ENCODE measurements at regions not wholly inside any gene's neighbourhood (a gene's known extent, or its start where the extent isn't known, plus 50 kb on each side); places are given as distances from the start of the nearest gene placed in this dataset.

DNA sequence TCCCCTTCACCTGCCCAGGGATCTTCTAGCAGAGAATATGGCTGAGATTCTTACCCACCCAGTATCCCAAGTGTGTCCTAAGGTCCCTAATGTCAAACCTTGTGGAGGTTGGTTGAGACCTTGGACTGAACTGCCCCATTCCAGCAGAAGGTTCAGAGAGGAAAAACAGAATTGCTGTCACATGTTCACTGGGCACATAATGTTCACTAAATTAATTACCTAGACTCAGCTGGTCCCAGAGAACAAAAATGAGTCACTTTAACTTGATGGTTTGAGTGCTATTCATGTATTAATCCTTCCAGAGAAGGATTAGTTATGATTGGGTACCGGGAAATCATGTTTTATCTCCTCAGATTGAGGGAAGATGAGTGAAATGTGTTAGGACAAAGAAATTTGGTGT, 171.3 kb upstream of the GADL1 start:
- Histone ChIP-seq H3K9me3 (ENCODE audit: control insufficient read depth in 1 of 2, insufficient read depth in 1 of 2, low read depth in 1 of 2, low read length in 2 of 2) (no peaks in the 10 kb centered on the region), H3K9ac (ENCODE audit: low read length) (no peak overlapping the region), H3K4me3 (replicated peaks in 1 of 2; ENCODE audit: low read depth in 1 of 2, low read length in 2 of 2) (no peak overlapping the region), H3K4me2 (ENCODE audit: low read length) (no peak overlapping the region), H3K9me2 (ENCODE audit: insufficient read depth) (no peaks in the 10 kb centered on the region), H3K27ac (ENCODE audit: low read depth, low read length) (no peak overlapping the region), H2AFZ (ENCODE audit: low read depth, low read length, poor library complexity, severe bottlenecking) (no peak overlapping the region), H4K20me1 (ENCODE audit: insufficient read depth) (no peaks in the 10 kb centered on the region), H3K27me3 (ENCODE audit: insufficient read depth, low read length) (no peaks in the 10 kb centered on the region), H3K4me1 (ENCODE audit: control insufficient read depth in 1 of 2, insufficient read depth in 2 of 2, low read length in 2 of 2) (no peaks in the 10 kb centered on the region), H3K36me3 (ENCODE audit: control insufficient read depth in 1 of 2, insufficient read depth in 2 of 2, low read length in 2 of 2) (no peaks in the 10 kb centered on the region), H3K79me2 (ENCODE audit: insufficient read depth, low read length) (no peaks in the 10 kb centered on the region)
- BruUV-seq (replicated peaks), result no TSS peak
- ChIA-PET CTCF (no interaction called here), RAD21 (ENCODE audit: low non-redundant PET in 1 of 2, low total read pairs in 2 of 2, uncharacterized antibody in 2 of 2, unreplicated experiment in 2 of 2) (no interaction called here), POLR2A (no interaction called here)
- ATAC-seq (no peak), DNase-seq (ENCODE audit: low read depth, low spot score) (no peak)
- intact Hi-C loops (cut with micrococcal nuclease), result no loop called here
- TF ChIP-seq, protein P1, sequence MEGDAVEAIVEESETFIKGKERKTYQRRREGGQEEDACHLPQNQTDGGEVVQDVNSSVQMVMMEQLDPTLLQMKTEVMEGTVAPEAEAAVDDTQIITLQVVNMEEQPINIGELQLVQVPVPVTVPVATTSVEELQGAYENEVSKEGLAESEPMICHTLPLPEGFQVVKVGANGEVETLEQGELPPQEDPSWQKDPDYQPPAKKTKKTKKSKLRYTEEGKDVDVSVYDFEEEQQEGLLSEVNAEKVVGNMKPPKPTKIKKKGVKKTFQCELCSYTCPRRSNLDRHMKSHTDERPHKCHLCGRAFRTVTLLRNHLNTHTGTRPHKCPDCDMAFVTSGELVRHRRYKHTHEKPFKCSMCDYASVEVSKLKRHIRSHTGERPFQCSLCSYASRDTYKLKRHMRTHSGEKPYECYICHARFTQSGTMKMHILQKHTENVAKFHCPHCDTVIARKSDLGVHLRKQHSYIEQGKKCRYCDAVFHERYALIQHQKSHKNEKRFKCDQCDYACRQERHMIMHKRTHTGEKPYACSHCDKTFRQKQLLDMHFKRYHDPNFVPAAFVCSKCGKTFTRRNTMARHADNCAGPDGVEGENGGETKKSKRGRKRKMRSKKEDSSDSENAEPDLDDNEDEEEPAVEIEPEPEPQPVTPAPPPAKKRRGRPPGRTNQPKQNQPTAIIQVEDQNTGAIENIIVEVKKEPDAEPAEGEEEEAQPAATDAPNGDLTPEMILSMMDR (IDR thresholded peaks at IDR 0.05 in 2 of 3, conservative IDR thresholded peaks at IDR 0.05 in 1 of 3; ENCODE audit: borderline replicate concordance in 1 of 3, insufficient read depth in 1 of 3, low read depth in 2 of 3, low read length in 2 of 3), result no peak
- TF ChIP-seq RAD21 (IDR thresholded peaks at IDR 0.05; ENCODE audit: low read depth) (no peak), ELF1 (IDR thresholded peaks at IDR 0.05; ENCODE audit: borderline replicate concordance, low read depth) (no peak), EGR1 (IDR thresholded peaks at IDR 0.05; ENCODE audit: low read depth) (no peak)
- TF ChIP-seq, protein P2, sequence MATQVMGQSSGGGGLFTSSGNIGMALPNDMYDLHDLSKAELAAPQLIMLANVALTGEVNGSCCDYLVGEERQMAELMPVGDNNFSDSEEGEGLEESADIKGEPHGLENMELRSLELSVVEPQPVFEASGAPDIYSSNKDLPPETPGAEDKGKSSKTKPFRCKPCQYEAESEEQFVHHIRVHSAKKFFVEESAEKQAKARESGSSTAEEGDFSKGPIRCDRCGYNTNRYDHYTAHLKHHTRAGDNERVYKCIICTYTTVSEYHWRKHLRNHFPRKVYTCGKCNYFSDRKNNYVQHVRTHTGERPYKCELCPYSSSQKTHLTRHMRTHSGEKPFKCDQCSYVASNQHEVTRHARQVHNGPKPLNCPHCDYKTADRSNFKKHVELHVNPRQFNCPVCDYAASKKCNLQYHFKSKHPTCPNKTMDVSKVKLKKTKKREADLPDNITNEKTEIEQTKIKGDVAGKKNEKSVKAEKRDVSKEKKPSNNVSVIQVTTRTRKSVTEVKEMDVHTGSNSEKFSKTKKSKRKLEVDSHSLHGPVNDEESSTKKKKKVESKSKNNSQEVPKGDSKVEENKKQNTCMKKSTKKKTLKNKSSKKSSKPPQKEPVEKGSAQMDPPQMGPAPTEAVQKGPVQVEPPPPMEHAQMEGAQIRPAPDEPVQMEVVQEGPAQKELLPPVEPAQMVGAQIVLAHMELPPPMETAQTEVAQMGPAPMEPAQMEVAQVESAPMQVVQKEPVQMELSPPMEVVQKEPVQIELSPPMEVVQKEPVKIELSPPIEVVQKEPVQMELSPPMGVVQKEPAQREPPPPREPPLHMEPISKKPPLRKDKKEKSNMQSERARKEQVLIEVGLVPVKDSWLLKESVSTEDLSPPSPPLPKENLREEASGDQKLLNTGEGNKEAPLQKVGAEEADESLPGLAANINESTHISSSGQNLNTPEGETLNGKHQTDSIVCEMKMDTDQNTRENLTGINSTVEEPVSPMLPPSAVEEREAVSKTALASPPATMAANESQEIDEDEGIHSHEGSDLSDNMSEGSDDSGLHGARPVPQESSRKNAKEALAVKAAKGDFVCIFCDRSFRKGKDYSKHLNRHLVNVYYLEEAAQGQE (IDR thresholded peaks at IDR 0.05; ENCODE audit: low read depth), result no peak
- TF ChIP-seq, protein P3, sequence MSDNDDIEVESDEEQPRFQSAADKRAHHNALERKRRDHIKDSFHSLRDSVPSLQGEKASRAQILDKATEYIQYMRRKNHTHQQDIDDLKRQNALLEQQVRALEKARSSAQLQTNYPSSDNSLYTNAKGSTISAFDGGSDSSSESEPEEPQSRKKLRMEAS (IDR thresholded peaks at IDR 0.05), result no peak

All from HCT116 (cell line).